ENCODE measurements at regions not wholly inside any gene's neighbourhood (a gene's known extent, or its start where the extent isn't known, plus 50 kb on each side); places are given as distances from the start of the nearest gene placed in this dataset.

DNA sequence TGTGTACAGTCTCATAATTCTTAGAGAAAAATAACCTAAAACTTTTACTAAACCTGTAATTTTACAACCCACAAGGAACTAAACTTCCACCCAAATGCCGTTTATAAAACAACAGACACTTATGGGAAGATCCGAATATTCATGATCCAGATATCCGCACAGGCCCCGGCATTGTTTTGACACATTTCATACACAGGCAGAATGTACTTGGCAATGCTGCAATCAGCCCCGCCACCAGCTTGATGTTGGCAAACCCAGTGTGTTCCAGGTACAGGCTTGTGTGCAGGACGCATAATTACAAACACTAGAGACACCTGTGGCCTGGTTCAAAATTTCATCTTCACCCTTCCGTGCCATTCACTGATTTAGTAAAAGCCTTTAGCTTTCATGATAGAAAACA is 393.0 kb upstream of the SALL3 start:
- no peak for TF ChIP-seq CTCF (IDR thresholded peaks at IDR 0.05)
- TF ChIP-seq POLR2A (IDR thresholded peaks at IDR 0.05): no peak
- TF ChIP-seq EP300 (IDR thresholded peaks at IDR 0.05): no peak
- no peak for TF ChIP-seq POLR2AphosphoS5 (IDR thresholded peaks at IDR 0.05)
